22Rv1 (cell line): ENCODE measurements at regions not wholly inside any gene's neighbourhood (a gene's known extent, or its start where the extent isn't known, plus 50 kb on each side); places are given as distances from the start of the nearest gene placed in this dataset.

Experiments used
- ZFX ChIP-seq: fragments of 450-650 bp; IDR thresholded peaks from 2 replicates; pipeline ENCODE4 v1.6.1; 2017; ENCODE audit warnings: antibody characterized with exemption, borderline replicate concordance
- TF ChIP-seq, protein P1 (sequence below): fragments of 450-650 bp; IDR thresholded peaks from 2 replicates; pipeline ENCODE4 v1.5.1; 2017; ENCODE audit warnings: mild to moderate bottlenecking

DNA sequence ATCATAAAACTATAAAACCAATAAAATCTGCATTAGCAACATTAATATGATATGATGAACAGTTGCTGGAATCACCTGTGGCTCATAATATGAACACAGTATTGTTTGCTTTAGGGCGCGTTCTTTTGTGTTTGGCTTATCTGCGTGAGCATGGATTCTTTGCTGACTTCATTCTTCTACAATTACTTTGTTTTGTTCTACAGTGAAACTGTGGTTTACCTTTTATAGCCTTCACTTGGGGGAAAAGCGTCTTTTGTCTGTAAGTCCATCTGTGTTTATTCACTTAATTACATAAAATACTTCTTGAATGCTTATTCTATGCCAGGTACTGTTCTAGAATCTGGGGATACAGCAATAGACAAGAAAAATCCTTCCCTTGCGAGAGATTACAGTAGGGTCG lies 74.0 kb upstream of the SEC11C start:
- TF ChIP-seq, protein P1, sequence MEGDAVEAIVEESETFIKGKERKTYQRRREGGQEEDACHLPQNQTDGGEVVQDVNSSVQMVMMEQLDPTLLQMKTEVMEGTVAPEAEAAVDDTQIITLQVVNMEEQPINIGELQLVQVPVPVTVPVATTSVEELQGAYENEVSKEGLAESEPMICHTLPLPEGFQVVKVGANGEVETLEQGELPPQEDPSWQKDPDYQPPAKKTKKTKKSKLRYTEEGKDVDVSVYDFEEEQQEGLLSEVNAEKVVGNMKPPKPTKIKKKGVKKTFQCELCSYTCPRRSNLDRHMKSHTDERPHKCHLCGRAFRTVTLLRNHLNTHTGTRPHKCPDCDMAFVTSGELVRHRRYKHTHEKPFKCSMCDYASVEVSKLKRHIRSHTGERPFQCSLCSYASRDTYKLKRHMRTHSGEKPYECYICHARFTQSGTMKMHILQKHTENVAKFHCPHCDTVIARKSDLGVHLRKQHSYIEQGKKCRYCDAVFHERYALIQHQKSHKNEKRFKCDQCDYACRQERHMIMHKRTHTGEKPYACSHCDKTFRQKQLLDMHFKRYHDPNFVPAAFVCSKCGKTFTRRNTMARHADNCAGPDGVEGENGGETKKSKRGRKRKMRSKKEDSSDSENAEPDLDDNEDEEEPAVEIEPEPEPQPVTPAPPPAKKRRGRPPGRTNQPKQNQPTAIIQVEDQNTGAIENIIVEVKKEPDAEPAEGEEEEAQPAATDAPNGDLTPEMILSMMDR: no peak
- TF ChIP-seq ZFX: no peak
